GM19397 (cell line): ENCODE measurements at regions not wholly inside any gene's neighbourhood (a gene's known extent, or its start where the extent isn't known, plus 50 kb on each side); places are given as distances from the start of the nearest gene placed in this dataset.
"Not testable (repeated sequence)": the region's sequence is repeated elsewhere in the genome, so short reads cannot be mapped to it uniquely, and the experiment has no call there.

Experiments
- ATAC-seq: cut with Tn5 transposase; IDR thresholded peaks from one replicate; pipeline ENCODE4 v1.9.1; 2021; ENCODE audit warnings: mild to moderate bottlenecking, moderate library complexity; ENCODE audit not compliant: unreplicated experiment

GRCh38 chr14:34180869-34181268, 230.0 kb upstream of the EGLN3 start:
- ATAC-seq = no peak

GRCh38 chr14:34180434-34180833, 229.6 kb upstream of the EGLN3 start:
- ATAC-seq = no peak

- ATAC-seq = no peak
Measured at GRCh38 chr14:34179727-34180126, 228.9 kb upstream of the EGLN3 start.

GRCh38 chr14:34177466-34177865, 226.6 kb upstream of the EGLN3 start:
- ATAC-seq = no peak

- ATAC-seq = peak; percentile 58
Measured at GRCh38 chr14:34175574-34175973, 224.7 kb upstream of the EGLN3 start.

GRCh38 chr14:34174973-34175372, 224.1 kb upstream of the EGLN3 start:
- no peak for ATAC-seq

- no peak for ATAC-seq
Measured at GRCh38 chr14:34173916-34174315, 223.0 kb upstream of the EGLN3 start.

- ATAC-seq = no peak
Measured at GRCh38 chr14:34172550-34173368, 221.9 kb upstream of the EGLN3 start.

- ATAC-seq = no peak
Measured at GRCh38 chr14:34172173-34172451, 221.2 kb upstream of the EGLN3 start.

GRCh38 chr14:34171431-34172172, 220.7 kb upstream of the EGLN3 start:
- ATAC-seq = no peak

- ATAC-seq = no peak
Measured at GRCh38 chr14:34170882-34171281, 220.0 kb upstream of the EGLN3 start.

GRCh38 chr14:34169561-34169960, 218.7 kb upstream of the EGLN3 start:
- no peak for ATAC-seq

GRCh38 chr14:34168656-34169055, 217.8 kb upstream of the EGLN3 start:
- ATAC-seq = no peak

- no peak for ATAC-seq
Measured at GRCh38 chr14:34165847-34166350, 215.0 kb upstream of the EGLN3 start.

- no peak for ATAC-seq
Measured at GRCh38 chr14:34164162-34164864, 213.4 kb upstream of the EGLN3 start.

GRCh38 chr14:34161351-34162082, 210.6 kb upstream of the EGLN3 start:
- no peak for ATAC-seq

GRCh38 chr14:34160619-34161018, 209.7 kb upstream of the EGLN3 start:
- no peak for ATAC-seq

GRCh38 chr14:34157651-34158050, 206.8 kb upstream of the EGLN3 start:
- ATAC-seq = no peak

GRCh38 chr14:34147461-34147860, 196.6 kb upstream of the EGLN3 start:
- ATAC-seq = no peak

- not testable (repeated sequence) for ATAC-seq
Measured at GRCh38 chr14:34140127-34140526, 189.3 kb upstream of the EGLN3 start.
